ENCODE measurements at regions not wholly inside any gene's neighbourhood (a gene's known extent, or its start where the extent isn't known, plus 50 kb on each side); places are given as distances from the start of the nearest gene placed in this dataset.
A peak's percentile ranks its signal among the peaks of the same experiment; 100 is the strongest.
"Not testable (repeated sequence)": the region's sequence is repeated elsewhere in the genome, so short reads cannot be mapped to it uniquely, and the experiment has no call there.

GRCh38 chr13:74574964-74575728 is 440.9 kb upstream of the KLF12 start:
- DNase-seq (ENCODE audit: low read depth), result peak; percentile 3

- DNase-seq (ENCODE audit: low read depth), result peak; percentile 10
Observed at GRCh38 chr13:74573654-74574053, 439.4 kb upstream of the KLF12 start.

- no peak for DNase-seq (ENCODE audit: low read depth)
Observed at GRCh38 chr13:74571811-74572210, 437.6 kb upstream of the KLF12 start.

- peak; percentile 7 for DNase-seq (ENCODE audit: low read depth)
Observed at GRCh38 chr13:74570834-74571233, 436.6 kb upstream of the KLF12 start.

GRCh38 chr13:74570046-74570445 is 435.8 kb upstream of the KLF12 start:
- DNase-seq (ENCODE audit: low read depth), result no peak

- DNase-seq (ENCODE audit: low read depth), result peak; percentile 19
Observed at GRCh38 chr13:74569251-74569650, 435.0 kb upstream of the KLF12 start.

GRCh38 chr13:74567485-74567884 is 433.3 kb upstream of the KLF12 start:
- DNase-seq (ENCODE audit: low read depth), result no peak

GRCh38 chr13:74562381-74562780 is 428.2 kb upstream of the KLF12 start:
- peak; percentile 49 for DNase-seq (ENCODE audit: low read depth)

GRCh38 chr13:74561155-74561554 is 427.0 kb upstream of the KLF12 start:
- DNase-seq (ENCODE audit: low read depth), result no peak

- DNase-seq (ENCODE audit: low read depth), result no peak
Observed at GRCh38 chr13:74560325-74560724, 426.1 kb upstream of the KLF12 start.

GRCh38 chr13:74557870-74558269 is 423.7 kb upstream of the KLF12 start:
- DNase-seq (ENCODE audit: low read depth), result no peak

- DNase-seq (ENCODE audit: low read depth), result no peak
Observed at GRCh38 chr13:74555651-74556420, 421.6 kb upstream of the KLF12 start.

GRCh38 chr13:74555276-74555625 is 421.0 kb upstream of the KLF12 start:
- no peak for DNase-seq (ENCODE audit: low read depth)

GRCh38 chr13:74554569-74555275 is 420.5 kb upstream of the KLF12 start:
- no peak for DNase-seq (ENCODE audit: low read depth)

GRCh38 chr13:74550039-74550438 is 415.8 kb upstream of the KLF12 start:
- DNase-seq (ENCODE audit: low read depth), result peak; percentile 15

- DNase-seq (ENCODE audit: low read depth), result not testable (repeated sequence)
Observed at GRCh38 chr13:74536649-74537048, 402.4 kb upstream of the KLF12 start.

- no peak for DNase-seq (ENCODE audit: low read depth)
Observed at GRCh38 chr13:74533226-74533625, 399.0 kb upstream of the KLF12 start.

GRCh38 chr13:74530011-74530410 is 395.8 kb upstream of the KLF12 start:
- no peak for DNase-seq (ENCODE audit: low read depth)

- DNase-seq (ENCODE audit: low read depth), result peak; percentile 42
Observed at GRCh38 chr13:74528734-74529513, 394.7 kb upstream of the KLF12 start.

GRCh38 chr13:74523057-74523456 is 388.9 kb upstream of the KLF12 start:
- DNase-seq (ENCODE audit: low read depth), result no peak

GRCh38 chr13:74511523-74511922 is 377.3 kb upstream of the KLF12 start:
- DNase-seq (ENCODE audit: low read depth), result no peak

- DNase-seq (ENCODE audit: low read depth), result peak; percentile 3
Observed at GRCh38 chr13:74487091-74487722, 353.0 kb upstream of the KLF12 start.
